ENCODE measurements at regions not wholly inside any gene's neighbourhood (a gene's known extent, or its start where the extent isn't known, plus 50 kb on each side); places are given as distances from the start of the nearest gene placed in this dataset.

DNA sequence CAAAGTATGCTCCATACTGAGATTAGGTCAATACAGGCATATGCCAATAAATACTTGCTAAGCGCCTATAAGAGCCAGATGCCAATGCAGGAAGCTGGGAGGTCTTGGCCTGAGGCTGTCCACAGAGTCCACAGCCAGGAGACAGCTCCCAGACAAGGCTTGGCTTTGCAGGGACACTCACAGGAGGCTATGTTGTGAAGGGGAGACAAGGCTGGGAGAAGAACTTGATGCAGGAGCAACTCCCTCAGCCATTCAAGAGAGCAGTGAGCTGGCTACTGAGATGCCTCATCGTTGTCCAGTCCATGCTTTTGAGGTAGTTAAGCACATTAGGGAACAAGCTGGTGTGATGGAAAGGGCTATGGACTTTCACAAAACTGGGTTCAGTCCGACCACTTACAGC is 891.5 kb downstream of the TBC1D22A start:
- H3K9me3 Mint-ChIP-seq, result peaks cover 8% of the 10 kb centered on the region
- H3K27me3 Mint-ChIP-seq (ENCODE audit: low read depth), result peaks cover 10% of the 10 kb centered on the region
- no peak overlapping the region for H3K27ac Mint-ChIP-seq
- TF ChIP-seq CTCF (IDR thresholded peaks at IDR 0.05; ENCODE audit: unreplicated experiment in 3 of 3), result no peak
- no peaks in the 10 kb centered on the region for H3K4me1 Mint-ChIP-seq
- H3K4me3 Mint-ChIP-seq, result no peak overlapping the region
- no peaks in the 10 kb centered on the region for H3K36me3 Mint-ChIP-seq (ENCODE audit: low read depth)

- H3K4me3 Mint-ChIP-seq, result no peak overlapping the region
- no peaks in the 10 kb centered on the region for H3K36me3 Mint-ChIP-seq (ENCODE audit: low read depth)
- no peaks in the 10 kb centered on the region for H3K4me1 Mint-ChIP-seq
- no peak overlapping the region for H3K27ac Mint-ChIP-seq
- peaks cover 4% of the 10 kb centered on the region for H3K9me3 Mint-ChIP-seq
- H3K27me3 Mint-ChIP-seq (ENCODE audit: low read depth), result peaks cover 7% of the 10 kb centered on the region
- no peak for TF ChIP-seq CTCF (IDR thresholded peaks at IDR 0.05; ENCODE audit: unreplicated experiment in 3 of 3)
Observed at GRCh38 chr22:47651216-47651987, 889.0 kb downstream of the TBC1D22A start.

- Mint-ChIP-seq H3K4me1 (no peaks in the 10 kb centered on the region), H3K4me3 (no peak overlapping the region), H3K36me3 (ENCODE audit: low read depth) (no peaks in the 10 kb centered on the region), H3K27me3 (ENCODE audit: low read depth) (peaks cover 4% of the 10 kb centered on the region), H3K27ac (no peak overlapping the region), H3K9me3 (peaks cover 3% of the 10 kb centered on the region)
- no peak for TF ChIP-seq CTCF (IDR thresholded peaks at IDR 0.05; ENCODE audit: unreplicated experiment in 3 of 3)
Observed at GRCh38 chr22:47647720-47648119, 885.3 kb downstream of the TBC1D22A start.

DNA sequence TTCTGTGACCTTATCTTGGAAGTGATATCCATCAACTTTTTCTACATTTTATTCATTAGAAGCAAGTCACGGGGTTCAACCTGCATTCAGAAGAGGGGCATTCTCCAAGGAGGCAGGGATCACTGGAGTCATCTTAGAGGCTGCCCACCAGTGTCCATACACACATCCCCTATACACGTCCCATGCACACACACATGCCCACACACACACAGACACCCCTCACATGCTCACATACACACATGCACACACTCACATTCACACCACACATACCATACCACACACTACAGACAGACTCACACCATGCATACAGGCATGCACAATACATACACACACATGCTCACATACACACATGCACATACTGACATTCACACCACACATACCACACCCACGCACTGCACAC is 884.7 kb downstream of the TBC1D22A start:
- TF ChIP-seq CTCF (IDR thresholded peaks at IDR 0.05; ENCODE audit: unreplicated experiment in 3 of 3), result no peak
- no peaks in the 10 kb centered on the region for H3K36me3 Mint-ChIP-seq (ENCODE audit: low read depth)

DNA sequence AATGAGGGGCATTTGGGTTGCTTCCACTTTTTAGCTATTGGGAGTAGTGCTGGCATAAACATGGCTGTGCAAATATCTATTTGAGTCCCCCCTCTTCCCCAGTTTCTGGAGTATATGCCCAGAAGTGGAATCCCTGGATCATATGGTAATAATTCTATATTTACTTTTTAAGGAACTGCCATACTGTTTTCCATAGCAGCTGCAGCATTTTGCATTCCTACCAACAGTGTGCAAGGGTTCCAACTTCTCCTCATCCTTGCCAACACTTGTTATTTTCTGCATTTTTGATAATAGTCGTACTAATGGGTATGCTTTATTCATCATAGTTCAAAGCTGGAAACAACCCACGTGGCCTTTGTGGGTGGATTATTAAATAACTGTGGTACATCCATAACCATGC is 883.5 kb downstream of the TBC1D22A start:
- no peak overlapping the region for H3K27ac Mint-ChIP-seq
- H3K27me3 Mint-ChIP-seq (ENCODE audit: low read depth), result peaks cover 3% of the 10 kb centered on the region
- no peak for TF ChIP-seq CTCF (IDR thresholded peaks at IDR 0.05; ENCODE audit: unreplicated experiment in 3 of 3)
- no peaks in the 10 kb centered on the region for H3K4me1 Mint-ChIP-seq
- H3K4me3 Mint-ChIP-seq, result no peak overlapping the region
- H3K9me3 Mint-ChIP-seq, result peaks cover 8% of the 10 kb centered on the region
- H3K36me3 Mint-ChIP-seq (ENCODE audit: low read depth), result no peaks in the 10 kb centered on the region

More for the DNA sequence above, 884.7 kb downstream of the TBC1D22A start:
- H3K4me1 Mint-ChIP-seq, result no peaks in the 10 kb centered on the region
- peaks cover 1% of the 10 kb centered on the region for H3K27me3 Mint-ChIP-seq (ENCODE audit: low read depth)
- peaks cover 6% of the 10 kb centered on the region for H3K9me3 Mint-ChIP-seq
- H3K27ac Mint-ChIP-seq, result no peak overlapping the region
- H3K4me3 Mint-ChIP-seq, result no peak overlapping the region

DNA sequence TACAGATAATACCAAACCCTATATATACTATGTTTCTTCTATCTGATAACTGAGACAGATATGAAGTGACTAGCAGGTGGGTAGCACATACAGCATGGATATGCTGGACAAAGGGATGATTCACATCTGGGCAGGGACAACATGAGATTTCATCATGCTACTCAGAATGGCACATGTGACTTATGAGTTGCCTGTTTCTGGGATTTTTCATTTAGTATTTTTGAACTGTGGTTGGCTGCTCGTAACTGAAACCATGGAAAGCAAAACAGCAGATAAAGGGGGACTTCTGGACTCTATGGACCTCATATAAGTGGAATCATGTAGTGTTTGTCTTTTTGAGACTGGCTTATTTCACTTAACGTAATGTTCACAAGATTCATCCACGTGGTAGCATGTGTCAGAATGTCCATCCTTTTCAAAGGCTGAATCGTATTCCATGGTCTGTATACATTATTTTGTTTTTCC is 883.0 kb downstream of the TBC1D22A start:
- Mint-ChIP-seq H3K4me3 (no peak overlapping the region), H3K27ac (no peak overlapping the region), H3K27me3 (ENCODE audit: low read depth) (peaks cover 3% of the 10 kb centered on the region), H3K36me3 (ENCODE audit: low read depth) (no peaks in the 10 kb centered on the region), H3K4me1 (no peaks in the 10 kb centered on the region), H3K9me3 (peaks cover 8% of the 10 kb centered on the region)
- no peak for TF ChIP-seq CTCF (IDR thresholded peaks at IDR 0.05; ENCODE audit: unreplicated experiment in 3 of 3)

Data from nephron (organoid).